Mesothelial cell of epicardium (in vitro differentiated cells): ENCODE measurements at regions not wholly inside any gene's neighbourhood (a gene's known extent, or its start where the extent isn't known, plus 50 kb on each side); places are given as distances from the start of the nearest gene placed in this dataset.

Experiments used
- DNase-seq, 2 experiments: peaks; one replicate each; pipeline ENCODE4 v3.0.0; 2021; ENCODE audit warnings: low spot score in 2 of 2; ENCODE audit not compliant: unreplicated experiment in 2 of 2
- H3K27ac Mint-ChIP-seq: 2 replicates; pipeline ENCODE4 v1.8.0; 2021; ENCODE audit warnings: mixed read lengths
- H3K27me3 Mint-ChIP-seq: 2 replicates; pipeline ENCODE4 v1.8.0; 2021; ENCODE audit warnings: low read depth, mixed read lengths
- H3K36me3 Mint-ChIP-seq: 2 replicates; pipeline ENCODE4 v1.8.0; 2021; ENCODE audit warnings: mixed read lengths
- H3K4me1 Mint-ChIP-seq: 2 replicates; pipeline ENCODE4 v1.8.0; 2021; ENCODE audit warnings: mixed read lengths
- H3K4me3 Mint-ChIP-seq: 2 replicates; pipeline ENCODE4 v1.8.0; 2021; ENCODE audit warnings: mild to moderate bottlenecking, moderate library complexity, mixed read lengths
- H3K9me3 Mint-ChIP-seq: 2 replicates; pipeline ENCODE4 v1.8.0; 2021; ENCODE audit warnings: mixed read lengths
- CTCF ChIP-seq: fragments of 200-600 bp; sonication (generic); IDR thresholded peaks from one replicate; pipeline ENCODE4 v1.5.0; 2021; ENCODE audit warnings: antibody characterized with exemption; ENCODE audit not compliant: unreplicated experiment

- H3K27ac Mint-ChIP-seq: no peak overlapping the region
- no peak for TF ChIP-seq CTCF
- H3K4me3 Mint-ChIP-seq: no peak overlapping the region
- no peaks in the 10 kb centered on the region for H3K36me3 Mint-ChIP-seq
- peaks cover 10% of the 10 kb centered on the region for H3K27me3 Mint-ChIP-seq
- no peaks in the 10 kb centered on the region for H3K9me3 Mint-ChIP-seq
- peaks cover 16% of the 10 kb centered on the region for H3K4me1 Mint-ChIP-seq
- no peak for DNase-seq
Observed at GRCh38 chr9:38153152-38153909, 84.3 kb upstream of the SHB start.

- Mint-ChIP-seq H3K4me3 (no peak overlapping the region), H3K9me3 (no peaks in the 10 kb centered on the region), H3K27me3 (peaks cover 10% of the 10 kb centered on the region), H3K36me3 (no peaks in the 10 kb centered on the region), H3K4me1 (peaks cover 10% of the 10 kb centered on the region), H3K27ac (no peak overlapping the region)
- DNase-seq: no peak
- no peak for TF ChIP-seq CTCF
Observed at GRCh38 chr9:38149647-38150046, 80.6 kb upstream of the SHB start.

GRCh38 chr9:38146844-38147243 lies 77.8 kb upstream of the SHB start:
- Mint-ChIP-seq H3K27ac (no peak overlapping the region), H3K9me3 (no peaks in the 10 kb centered on the region), H3K4me1 (peaks cover 27% of the 10 kb centered on the region), H3K27me3 (peaks cover 15% of the 10 kb centered on the region), H3K4me3 (no peak overlapping the region), H3K36me3 (no peaks in the 10 kb centered on the region)
- no peak for TF ChIP-seq CTCF
- DNase-seq: no peak

- H3K27me3 Mint-ChIP-seq: peaks cover 23% of the 10 kb centered on the region
- no peak overlapping the region for H3K27ac Mint-ChIP-seq
- H3K4me3 Mint-ChIP-seq: no peak overlapping the region
- no peaks in the 10 kb centered on the region for H3K9me3 Mint-ChIP-seq
- TF ChIP-seq CTCF: no peak
- DNase-seq: no peak
- H3K4me1 Mint-ChIP-seq: peaks cover 35% of the 10 kb centered on the region
- no peaks in the 10 kb centered on the region for H3K36me3 Mint-ChIP-seq
Observed at GRCh38 chr9:38145526-38146053, 76.6 kb upstream of the SHB start.

GRCh38 chr9:38144421-38144820 lies 75.4 kb upstream of the SHB start:
- H3K4me3 Mint-ChIP-seq: no peak overlapping the region
- H3K27ac Mint-ChIP-seq: peak overlapping the region; percentile 61
- H3K27me3 Mint-ChIP-seq: peaks cover 21% of the 10 kb centered on the region
- no peaks in the 10 kb centered on the region for H3K36me3 Mint-ChIP-seq
- peaks cover 33% of the 10 kb centered on the region for H3K4me1 Mint-ChIP-seq
- no peaks in the 10 kb centered on the region for H3K9me3 Mint-ChIP-seq
- TF ChIP-seq CTCF: no peak
- DNase-seq: no peak
